ENCODE measurements at regions not wholly inside any gene's neighbourhood (a gene's known extent, or its start where the extent isn't known, plus 50 kb on each side); places are given as distances from the start of the nearest gene placed in this dataset.
"Not testable (repeated sequence)": the region's sequence is repeated elsewhere in the genome, so short reads cannot be mapped to it uniquely, and the experiment has no call there.

DNA sequence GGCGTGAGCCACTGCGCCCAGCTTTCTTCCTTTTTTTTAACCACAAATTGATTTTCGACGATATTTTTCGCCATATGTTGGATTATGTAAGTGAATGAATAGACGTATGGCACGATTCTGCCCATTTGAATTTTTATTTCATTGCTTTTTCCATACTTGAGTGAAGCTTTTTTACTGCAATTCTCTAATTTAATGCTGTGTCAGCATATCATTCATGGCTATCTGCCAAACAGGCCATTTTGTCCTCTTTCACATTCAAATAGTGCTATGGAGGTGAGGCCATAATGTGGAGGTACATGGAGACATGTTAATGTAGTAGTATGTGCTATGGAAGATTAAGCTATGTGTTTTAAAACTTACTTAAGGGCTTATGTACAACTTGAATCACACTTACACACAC lies 152.1 kb upstream of the TUSC1 start:
- no peak for DNase-seq

DNA sequence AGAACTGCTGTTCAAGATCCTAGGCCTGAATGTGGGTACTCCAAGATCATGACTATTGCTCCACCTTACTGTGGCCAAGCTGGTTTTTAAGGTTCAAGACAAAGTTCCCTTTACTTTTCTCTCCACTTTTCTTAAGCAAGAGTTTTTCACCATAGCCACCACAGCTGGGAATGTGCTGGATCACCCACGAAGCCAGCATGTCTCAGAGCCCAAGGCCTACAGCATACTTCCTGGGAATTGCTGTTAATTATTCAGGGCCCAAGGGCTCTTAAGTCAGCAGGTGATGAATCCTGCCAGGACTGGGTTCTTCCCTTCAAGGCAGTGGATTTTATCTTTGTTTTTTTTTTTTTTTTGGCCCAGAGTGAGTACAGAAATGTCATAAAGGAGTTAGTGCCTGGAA lies 149.4 kb upstream of the TUSC1 start:
- no peak for DNase-seq

DNA sequence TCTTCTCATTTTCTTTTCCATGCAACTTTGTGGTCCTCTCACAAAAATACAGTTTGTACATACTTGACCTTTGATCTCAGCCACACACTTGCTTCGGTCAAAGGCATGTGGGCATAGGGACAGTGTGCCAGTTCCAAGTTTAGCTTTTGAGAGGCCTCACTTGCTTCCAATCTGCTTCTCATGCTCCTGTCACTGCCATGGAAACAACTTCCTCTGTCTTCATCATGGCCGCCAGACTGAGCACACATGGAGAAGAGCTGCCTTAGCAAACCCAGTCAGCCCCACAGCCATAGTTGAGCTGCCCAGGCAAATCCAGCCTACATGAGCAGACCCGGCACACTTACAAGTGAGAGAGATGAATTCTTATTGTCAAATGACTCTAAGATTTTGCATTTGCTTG lies 138.2 kb upstream of the TUSC1 start:
- DNase-seq = no peak

DNA sequence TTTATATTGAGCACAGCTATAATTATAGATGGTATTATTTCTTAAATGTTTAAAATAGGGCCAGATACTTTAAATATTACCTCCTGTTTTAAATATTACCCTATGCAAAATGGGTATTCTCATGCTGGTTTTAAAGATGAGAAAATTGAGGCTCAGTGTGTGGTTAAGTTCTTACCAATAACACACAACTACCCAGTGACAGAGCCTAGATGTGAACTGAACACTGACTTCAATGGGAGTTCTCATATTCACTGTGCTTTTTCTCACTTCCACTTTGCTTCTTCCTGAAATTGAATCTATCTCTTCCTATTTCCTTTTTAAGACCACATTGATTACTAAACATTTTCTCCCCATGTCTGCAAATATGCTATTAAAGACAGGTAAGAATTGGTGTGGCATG lies 135.8 kb upstream of the TUSC1 start:
- no peak for DNase-seq

DNA sequence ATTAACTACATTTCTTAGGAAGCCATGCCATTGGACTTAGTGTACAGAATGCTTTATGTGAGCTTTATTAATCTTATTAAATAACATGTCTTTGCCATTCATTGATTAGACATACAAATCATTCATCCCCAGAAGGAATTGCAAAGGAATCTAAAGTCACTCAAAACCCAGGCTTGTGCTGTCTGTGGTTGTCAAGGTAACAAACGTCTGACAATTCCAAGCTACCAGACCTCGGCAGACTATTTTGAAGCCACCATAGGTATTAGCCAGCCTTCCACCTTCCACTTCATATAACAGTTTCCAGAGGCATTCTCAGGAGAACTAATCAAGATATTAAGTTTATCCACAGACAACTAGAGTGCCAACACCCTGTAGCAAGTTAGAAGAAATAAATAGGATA lies 135.2 kb upstream of the TUSC1 start:
- no peak for DNase-seq

DNA sequence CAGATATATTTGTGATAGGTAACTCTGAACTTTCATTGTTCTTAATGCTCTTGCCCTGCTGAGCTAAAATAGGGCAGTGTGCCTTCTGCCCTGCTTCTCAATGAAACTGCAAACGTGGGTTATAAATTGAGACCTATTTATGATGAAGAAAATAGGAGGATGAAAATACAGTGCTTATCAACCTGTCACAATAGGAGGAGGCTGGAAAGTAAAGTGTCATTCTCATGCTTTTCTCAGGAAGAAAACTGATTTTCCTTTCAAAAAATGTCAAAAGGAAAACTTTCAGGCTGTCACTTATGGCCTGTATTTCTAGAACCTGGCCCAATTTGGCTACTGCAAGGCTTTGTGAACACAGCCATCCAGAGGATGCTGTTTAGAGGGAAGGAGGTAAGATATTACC lies 130.3 kb upstream of the TUSC1 start:
- DNase-seq = no peak

DNA sequence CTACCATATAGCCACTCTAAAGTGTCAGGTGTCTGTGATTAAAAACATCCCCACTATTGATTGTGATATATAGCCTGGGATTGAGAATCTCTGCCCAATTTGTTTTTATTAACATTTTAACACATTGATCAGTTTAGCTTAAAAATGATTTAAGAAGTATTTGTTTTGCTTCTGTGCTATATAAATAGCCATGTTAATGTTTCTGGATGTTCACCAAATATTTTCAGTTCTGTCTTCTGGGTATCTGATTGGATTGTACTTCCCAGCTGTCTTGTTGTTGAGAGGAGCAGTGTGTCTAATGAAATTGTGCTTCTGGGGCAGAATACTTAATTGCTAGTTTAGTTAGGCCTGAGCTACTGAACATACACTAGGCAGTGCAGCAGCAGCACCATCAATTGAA lies 126.6 kb upstream of the TUSC1 start:
- DNase-seq = no peak

DNA sequence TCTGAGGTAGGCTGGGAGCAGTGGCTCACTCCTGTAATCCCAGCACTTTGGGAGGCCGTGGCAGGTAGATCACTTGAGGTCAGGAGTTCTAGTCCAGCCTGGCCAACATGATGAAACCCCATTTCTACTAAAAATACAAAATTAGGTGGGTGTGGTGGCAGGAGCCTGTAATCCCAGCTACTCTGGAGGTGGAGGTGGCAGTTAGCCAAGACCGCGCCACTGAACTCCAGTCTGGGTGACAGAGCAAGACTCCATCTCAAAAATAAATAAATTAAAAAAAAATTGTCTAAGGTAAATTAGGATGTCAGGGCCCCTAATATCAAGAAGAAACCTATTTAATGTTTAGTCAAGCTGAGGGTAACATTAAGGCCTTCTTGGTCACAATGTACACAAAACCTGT lies 123.7 kb upstream of the TUSC1 start:
- DNase-seq = not testable (repeated sequence)

DNA sequence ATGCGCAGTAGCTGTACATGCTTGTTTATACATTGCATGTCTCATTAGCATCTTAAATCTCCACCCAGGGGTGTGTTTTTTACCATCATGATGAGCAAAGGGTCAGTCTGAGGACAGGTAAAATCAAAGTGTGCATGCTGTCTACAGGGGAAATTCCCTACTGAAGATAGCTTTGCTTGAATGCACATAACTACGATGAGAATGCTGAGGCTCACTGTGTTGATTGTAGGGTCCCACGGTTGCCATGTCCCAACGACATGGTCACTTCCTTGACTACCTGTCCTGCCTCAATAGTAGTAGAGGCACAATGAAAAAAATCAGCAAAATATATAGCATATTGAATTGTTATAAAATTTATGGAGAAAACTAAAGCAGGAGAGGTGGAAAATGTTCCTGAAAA lies 95.6 kb upstream of the TUSC1 start:
- DNase-seq = no peak

DNA sequence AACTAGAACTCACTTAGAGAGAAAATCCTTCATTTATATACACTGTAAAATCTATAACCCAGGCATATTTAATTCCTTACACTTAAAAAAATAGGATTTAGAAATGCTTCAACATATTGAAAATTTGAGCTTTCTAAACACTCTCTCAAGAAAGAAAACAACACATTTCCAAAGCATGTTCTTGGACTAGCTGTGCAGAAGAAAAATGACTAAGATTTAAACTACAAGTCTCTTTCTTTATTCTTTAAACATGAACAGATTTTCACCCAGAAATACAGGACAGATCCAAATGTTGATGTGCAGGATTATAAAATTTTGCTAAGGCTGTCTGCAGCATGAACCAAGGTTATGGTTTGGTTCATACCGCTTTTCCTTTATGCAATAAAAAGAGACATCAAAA lies 77.7 kb upstream of the TUSC1 start:
- DNase-seq = no peak

DNA sequence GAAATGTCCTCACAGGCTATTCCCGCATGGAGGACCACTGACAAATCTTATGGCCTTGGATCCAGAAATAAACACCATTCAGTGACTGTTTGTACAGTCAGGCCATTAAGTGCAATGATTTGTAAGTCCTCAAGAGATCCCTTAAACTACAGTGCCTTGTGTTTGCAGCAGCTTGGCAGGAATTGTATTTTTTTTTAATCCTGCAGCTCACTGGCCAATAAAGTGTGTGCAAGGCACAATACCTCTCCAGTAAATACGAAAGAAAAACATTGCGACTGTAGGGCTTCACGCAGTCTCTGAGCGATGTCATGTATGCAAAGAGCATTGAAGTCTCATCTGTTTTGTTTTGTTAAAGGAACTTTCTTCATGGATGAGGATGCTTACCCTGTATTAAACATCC lies 74.2 kb upstream of the TUSC1 start:
- no peak for DNase-seq

DNA sequence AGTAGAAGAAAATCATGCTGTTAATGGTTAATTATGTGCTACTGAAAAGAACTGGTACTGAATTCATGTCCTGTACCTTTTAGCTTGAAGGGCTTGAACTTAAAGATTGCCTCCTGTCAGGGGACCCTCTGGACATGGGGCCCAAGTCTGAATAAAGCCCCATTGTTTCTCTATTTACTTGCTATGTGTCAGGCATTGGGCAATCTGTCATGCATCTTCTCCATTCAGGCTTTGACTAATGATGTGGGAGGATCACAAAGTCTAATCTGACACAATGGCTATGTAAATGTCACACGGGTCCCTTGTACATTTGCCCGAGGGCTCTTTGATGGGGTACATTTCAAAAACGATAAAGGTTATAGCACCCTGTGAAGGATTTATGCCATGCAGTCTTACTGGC lies 64.0 kb upstream of the TUSC1 start:
- no peak for DNase-seq

DNA sequence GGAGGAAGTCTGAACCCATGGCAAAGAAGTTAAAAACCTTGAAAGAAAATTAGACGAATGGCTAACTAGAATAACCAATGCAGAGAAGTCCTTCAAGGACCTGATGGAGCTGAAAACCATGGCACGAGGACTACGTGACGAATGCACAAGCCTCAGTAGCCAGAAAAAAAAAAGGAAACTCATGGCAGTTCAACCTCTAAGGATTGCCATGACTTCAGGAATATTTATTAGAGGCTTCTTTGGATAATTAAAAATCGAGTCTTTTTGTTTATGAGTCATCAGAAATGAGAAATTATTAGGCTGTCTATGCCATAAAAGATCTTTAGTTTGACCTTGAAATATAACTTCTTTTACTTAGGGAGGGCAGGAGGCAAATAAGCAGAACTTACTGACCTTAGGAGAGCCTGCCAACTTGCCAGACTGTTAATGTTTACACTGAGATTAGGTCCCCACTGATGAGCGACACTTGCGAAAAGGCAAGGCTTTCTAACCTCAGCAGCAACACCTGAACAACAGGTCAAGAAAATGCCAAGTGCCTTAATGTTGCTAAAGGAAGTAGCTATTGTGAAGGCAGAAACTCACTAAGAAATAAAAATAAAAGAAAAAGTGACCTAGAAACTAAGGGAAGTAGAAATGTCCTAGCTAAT lies 55.2 kb upstream of the TUSC1 start:
- DNase-seq = no peak

DNA sequence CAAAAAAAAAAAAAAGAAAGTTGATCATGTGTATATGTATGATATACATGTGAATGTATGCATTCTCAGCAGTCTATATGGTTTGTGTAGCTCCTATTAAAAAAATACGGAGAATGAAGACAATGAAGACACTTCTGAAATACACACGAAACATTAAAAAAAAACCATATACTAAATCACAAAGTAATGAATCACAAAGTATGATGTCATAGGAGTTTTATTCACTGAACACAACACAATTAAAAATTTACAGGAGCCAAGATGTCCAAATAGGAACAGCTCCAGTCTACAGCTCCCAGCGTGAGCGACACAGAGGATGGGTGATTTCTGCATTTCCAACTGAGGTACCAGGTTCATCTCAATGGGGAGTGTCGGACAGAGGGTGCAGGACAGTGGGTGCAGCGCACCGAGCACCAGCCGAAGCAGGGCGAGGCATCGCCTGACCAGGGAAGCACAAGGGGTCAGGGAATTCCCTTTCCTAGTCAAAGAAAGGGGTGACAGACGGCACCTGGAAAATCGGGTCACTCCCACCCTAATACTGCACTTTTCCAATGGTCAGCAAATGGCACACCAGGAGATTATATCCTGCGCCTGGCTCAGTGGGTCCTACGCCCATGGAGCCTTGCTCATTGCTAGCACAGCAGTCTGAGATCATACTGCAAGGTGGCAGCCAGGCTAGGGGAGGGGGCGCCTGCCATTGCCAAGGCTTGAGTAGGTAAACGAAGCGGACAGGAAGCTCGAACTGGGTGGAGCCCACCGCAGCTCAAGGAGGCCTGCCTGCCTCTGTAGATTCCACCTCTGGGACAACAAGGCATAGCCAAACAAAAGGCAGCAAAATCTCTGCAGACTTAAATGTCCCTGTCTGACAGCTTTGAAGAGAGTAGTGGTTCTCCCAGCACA lies 53.9 kb upstream of the TUSC1 start:
- not testable (repeated sequence) for DNase-seq

Data from OCI-M1 (cell line).